ENCODE measurements at regions not wholly inside any gene's neighbourhood (a gene's known extent, or its start where the extent isn't known, plus 50 kb on each side); places are given as distances from the start of the nearest gene placed in this dataset.

GRCh38 chr7:109256762-109257560 lies 687.3 kb downstream of the DNAJB9 start:
- Histone ChIP-seq H3K27ac (ENCODE audit: low read depth in 1 of 2, low read length in 2 of 2) (no peak overlapping the region), H3K36me3 (replicated peaks in 1 of 2; ENCODE audit: control insufficient read depth in 1 of 2, insufficient read depth in 2 of 2, low read length in 2 of 2) (no peaks in the 10 kb centered on the region), H3K4me2 (replicated peaks; ENCODE audit: extremely low read depth, low read length, poor library complexity, severe bottlenecking) (no peak overlapping the region), H3K4me3 (replicated peaks in 1 of 3; ENCODE audit: low read depth in 2 of 3, low read length in 3 of 3) (no peak overlapping the region), H3K9me3 (replicated peaks in 1 of 2; ENCODE audit: control insufficient read depth in 1 of 2, insufficient read depth in 1 of 2, low read length in 2 of 2) (no peaks in the 10 kb centered on the region), H3K9ac (ENCODE audit: insufficient read depth, low read length, poor library complexity, severe bottlenecking) (no peak overlapping the region), H3K27me3 (ENCODE audit: control insufficient read depth in 2 of 2, insufficient read depth in 2 of 2, low read length in 2 of 2) (no peaks in the 10 kb centered on the region), H2AFZ (ENCODE audit: insufficient read depth, low read depth, low read length, poor library complexity, severe bottlenecking) (no peak overlapping the region), H3K79me2 (ENCODE audit: insufficient read depth, low read length) (no peaks in the 10 kb centered on the region), H3K4me1 (ENCODE audit: control insufficient read depth in 1 of 2, insufficient read depth in 2 of 2, low read length in 2 of 2) (no peaks in the 10 kb centered on the region), H4K20me1 (ENCODE audit: insufficient read depth, low read length) (no peaks in the 10 kb centered on the region)
- TF ChIP-seq CTCF (IDR thresholded peaks at IDR 0.05), result no peak
- no peak for DNase-seq
- Mint-ChIP-seq H3K9me3 (peaks cover 0 to 3% (median 0%) of the 10 kb centered on the region in 7 donors), H3K4me3 (no peak overlapping the region), H3K27me3 (ENCODE audit: low read depth in 3 of 3) (no peaks in the 10 kb centered on the region), H3K36me3 (no peaks in the 10 kb centered on the region), H3K27ac (no peak overlapping the region), H3K4me1 (no peaks in the 10 kb centered on the region)
- intact Hi-C loops (cut with micrococcal nuclease), result no loop called here
- no CpG with 5 or more reads among the region's 3 CpGs for WGBS (ENCODE audit: insufficient coverage)

DNA sequence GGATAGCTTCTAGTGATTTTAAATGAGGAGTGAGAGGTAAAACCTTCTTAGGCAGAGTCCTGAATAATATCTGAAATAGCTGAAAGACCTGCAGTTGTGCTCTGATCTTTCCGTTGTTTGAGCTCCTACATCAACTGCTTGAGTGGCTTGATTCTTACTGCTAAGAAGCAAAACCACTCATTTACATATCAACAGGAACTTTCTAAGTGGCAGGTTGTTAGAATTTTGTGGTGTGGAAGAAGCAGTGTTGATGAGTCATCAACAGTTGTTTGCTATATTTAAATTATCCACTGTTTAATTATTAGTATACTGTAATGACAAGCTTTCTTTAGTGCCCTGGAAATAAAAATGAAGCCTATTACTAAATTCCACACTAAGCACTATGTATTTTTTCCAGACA lies 689.5 kb downstream of the DNAJB9 start:
- Histone ChIP-seq H3K4me2 (replicated peaks; ENCODE audit: extremely low read depth, low read length, poor library complexity, severe bottlenecking) (no peak overlapping the region), H3K36me3 (replicated peaks in 1 of 2; ENCODE audit: control insufficient read depth in 1 of 2, insufficient read depth in 2 of 2, low read length in 2 of 2) (no peaks in the 10 kb centered on the region), H2AFZ (ENCODE audit: insufficient read depth, low read depth, low read length, poor library complexity, severe bottlenecking) (no peak overlapping the region), H4K20me1 (ENCODE audit: insufficient read depth, low read length) (no peaks in the 10 kb centered on the region), H3K9me3 (replicated peaks in 1 of 2; ENCODE audit: control insufficient read depth in 1 of 2, insufficient read depth in 1 of 2, low read length in 2 of 2) (peaks cover 0 to 6% of the 10 kb centered on the region in 2 donors), H3K9ac (ENCODE audit: insufficient read depth, low read length, poor library complexity, severe bottlenecking) (no peak overlapping the region), H3K79me2 (ENCODE audit: insufficient read depth, low read length) (no peaks in the 10 kb centered on the region), H3K4me3 (replicated peaks in 1 of 3; ENCODE audit: low read depth in 2 of 3, low read length in 3 of 3) (no peak overlapping the region), H3K4me1 (ENCODE audit: control insufficient read depth in 1 of 2, insufficient read depth in 2 of 2, low read length in 2 of 2) (no peaks in the 10 kb centered on the region), H3K27ac (ENCODE audit: low read depth in 1 of 2, low read length in 2 of 2) (no peak overlapping the region), H3K27me3 (ENCODE audit: control insufficient read depth in 2 of 2, insufficient read depth in 2 of 2, low read length in 2 of 2) (no peaks in the 10 kb centered on the region)
- peaks cover 0 to 2% (median 0%) of the 10 kb centered on the region in 3 donors for H3K27me3 Mint-ChIP-seq (ENCODE audit: low read depth in 3 of 3)
- no peaks in the 10 kb centered on the region for H3K4me1 Mint-ChIP-seq
- no peak for DNase-seq
- H3K4me3 Mint-ChIP-seq, result no peak overlapping the region
- no peak for TF ChIP-seq CTCF (IDR thresholded peaks at IDR 0.05)
- no peaks in the 10 kb centered on the region for H3K36me3 Mint-ChIP-seq
- H3K9me3 Mint-ChIP-seq, result peaks cover 0 to 4% (median 1%) of the 10 kb centered on the region in 7 donors
- intact Hi-C loops (cut with micrococcal nuclease), result no loop called here
- H3K27ac Mint-ChIP-seq, result no peak overlapping the region
- no CpG with 5 or more reads among the region's 1 CpG for WGBS (ENCODE audit: insufficient coverage)
